ENCODE measurements at regions not wholly inside any gene's neighbourhood (a gene's known extent, or its start where the extent isn't known, plus 50 kb on each side); places are given as distances from the start of the nearest gene placed in this dataset.

GRCh38 chr10:10514797-10515196, 502.9 kb upstream of the CELF2 start:
- Histone ChIP-seq H3K36me3 (ENCODE audit: control insufficient read depth in 2 of 2, extremely low read depth in 1 of 2, insufficient read depth in 2 of 2, low read length in 2 of 2) (no peaks in the 10 kb centered on the region), H4K20me1 (replicated peaks; ENCODE audit: control insufficient read depth, extremely low read depth, insufficient read depth, low read length) (no peaks in the 10 kb centered on the region), H3K4me2 (ENCODE audit: insufficient read depth, low read length) (no peak overlapping the region), H2AFZ (ENCODE audit: low read depth, low read length) (no peak overlapping the region), H3K9ac (replicated peaks; ENCODE audit: extremely low read depth, insufficient read depth, low read length) (no peak overlapping the region), H3K4me1 (ENCODE audit: control insufficient read depth, extremely low read depth, insufficient read depth, low read length) (no peaks in the 10 kb centered on the region), H3K9me3 (replicated peaks; ENCODE audit: control insufficient read depth, insufficient read depth, low read length) (no peaks in the 10 kb centered on the region), H3K4me3 (replicated peaks in 1 of 3; ENCODE audit: insufficient read depth in 1 of 3, low read depth in 1 of 3, low read length in 3 of 3) (no peak overlapping the region), H3K27ac (ENCODE audit: insufficient read depth, low read depth, low read length) (no peak overlapping the region), H3K79me2 (ENCODE audit: control insufficient read depth, insufficient read depth, low read length) (no peaks in the 10 kb centered on the region), H3K27me3 (ENCODE audit: control insufficient read depth in 2 of 2, insufficient read depth in 2 of 2, low read length in 2 of 2) (peaks cover 0 to 2% of the 10 kb centered on the region in 2 experiments), H3K9me1 (replicated peaks; ENCODE audit: control insufficient read depth, extremely low read depth, insufficient read depth, low read length) (no peaks in the 10 kb centered on the region)
- no TSS peak for BruUV-seq (replicated peaks)
- dilution Hi-C loops (cut with MboI; ENCODE audit: extremely low pct_ligation_motif_present, low sequenced_read_pairs) = no loop called here
- no peak for TF ChIP-seq POLR2AphosphoS5 (IDR thresholded peaks at IDR 0.05; ENCODE audit: insufficient read depth, low read depth, low read length)
- no peak for TF ChIP-seq FOS (IDR thresholded peaks at IDR 0.05; ENCODE audit: borderline replicate concordance, insufficient read depth, low read length)
- no peak for TF ChIP-seq POLR2A (IDR thresholded peaks at IDR 0.05; ENCODE audit: low read depth, low read length)
- no peak for TF ChIP-seq GATA2 (IDR thresholded peaks at IDR 0.05; ENCODE audit: insufficient read depth, insufficient read length, low read depth, low read length)
- TF ChIP-seq CTCF (IDR thresholded peaks at IDR 0.05; ENCODE audit: extremely low read depth in 1 of 2, insufficient read depth in 1 of 2, low read depth in 1 of 2, low read length in 2 of 2) = no peak
- TF ChIP-seq JUN (IDR thresholded peaks at IDR 0.05; ENCODE audit: borderline replicate concordance, insufficient read depth, insufficient read length, low read depth) = no peak
- TF ChIP-seq MAX (IDR thresholded peaks at IDR 0.05; ENCODE audit: insufficient read depth, insufficient read length) = no peak
- no peak for TF ChIP-seq MYC (IDR thresholded peaks at IDR 0.05; ENCODE audit: low read depth, low read length)
- TF ChIP-seq EZH2 (IDR thresholded peaks at IDR 0.05; ENCODE audit: borderline replicate concordance, low read depth, low read length, severe bottlenecking) = no peak
- intact Hi-C loops (cut with micrococcal nuclease) = no loop called here
- FAIRE-seq (no peak), DNase-seq (ENCODE audit: low read depth, low spot score) (no peak)
- ChIA-PET POLR2A (no interaction called here), CTCF (interaction anchor here (1.0 kb wide), 1 partner anchor 10 kb away, joined by 3 read pairs; no protein-coding TSS in a partner anchor)

All from endothelial cell of umbilical vein (primary cell).